ENCODE measurements at regions not wholly inside any gene's neighbourhood (a gene's known extent, or its start where the extent isn't known, plus 50 kb on each side); places are given as distances from the start of the nearest gene placed in this dataset.

- TF ChIP-seq CTCF (conservative IDR thresholded peaks at IDR 0.05; ENCODE audit: low read depth, low read length) (no peak), POLR2A (IDR thresholded peaks at IDR 0.05; ENCODE audit: low read depth, low read length) (no peak), RCOR1 (IDR thresholded peaks at IDR 0.05; ENCODE audit: insufficient replicate concordance, low read length) (no peak), CHD1 (IDR thresholded peaks at IDR 0.05; ENCODE audit: low read depth, low read length) (no peak), CEBPB (IDR thresholded peaks at IDR 0.05; ENCODE audit: low read depth, low read length) (no peak), BHLHE40 (IDR thresholded peaks at IDR 0.05; ENCODE audit: low read depth, low read length) (no peak), SMC3 (IDR thresholded peaks at IDR 0.05; ENCODE audit: low read depth, low read length) (no peak)
Measured at GRCh38 chrX:790783-791360, 160.3 kb downstream of the SHOX start.
